ENCODE measurements at regions not wholly inside any gene's neighbourhood (a gene's known extent, or its start where the extent isn't known, plus 50 kb on each side); places are given as distances from the start of the nearest gene placed in this dataset.

DNA sequence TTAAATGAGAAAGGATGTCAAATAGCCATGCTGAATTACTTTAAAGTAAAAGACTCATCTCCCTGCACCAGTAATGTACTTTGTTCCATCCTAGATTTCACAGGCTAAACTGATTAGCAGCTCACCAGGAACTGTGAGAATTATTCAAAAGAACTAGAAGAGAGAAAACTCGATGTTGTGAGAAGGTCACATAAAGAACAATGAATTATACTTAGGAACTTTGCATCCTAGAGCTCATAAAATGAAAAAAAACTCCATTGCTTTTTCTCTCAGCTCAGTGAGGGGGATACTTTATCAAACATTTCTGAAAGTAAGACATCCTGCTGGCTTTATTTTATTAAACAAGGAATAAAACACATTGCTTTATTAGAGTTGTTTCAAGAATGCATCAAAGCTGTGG is 278.5 kb downstream of the MRPL39 start:
- no peak for DNase-seq

GRCh38 chr21:25326181-25326580 is 281.1 kb downstream of the MRPL39 start:
- DNase-seq: no peak

DNA sequence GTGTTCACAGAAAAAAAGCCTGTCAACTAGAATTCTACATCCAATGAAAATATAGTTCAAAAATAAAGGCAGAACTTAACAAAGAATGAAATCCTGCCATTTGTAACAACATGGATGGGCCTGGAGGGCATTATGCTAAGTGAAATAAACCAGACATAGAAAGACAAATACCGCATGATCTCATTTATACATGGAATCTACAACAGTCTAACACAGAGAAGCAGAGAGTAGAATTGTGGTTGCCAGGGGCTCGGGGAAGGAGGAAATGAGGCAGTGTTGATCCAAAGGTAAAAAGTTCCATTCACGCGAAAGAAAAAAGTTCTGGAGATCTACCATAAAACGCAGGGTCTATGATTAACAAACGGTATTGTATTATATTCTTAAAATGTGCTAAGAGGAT is 282.6 kb downstream of the MRPL39 start:
- no peak for DNase-seq

- no peak for DNase-seq
Observed at GRCh38 chr21:25323356-25323949, 283.8 kb downstream of the MRPL39 start.

DNA sequence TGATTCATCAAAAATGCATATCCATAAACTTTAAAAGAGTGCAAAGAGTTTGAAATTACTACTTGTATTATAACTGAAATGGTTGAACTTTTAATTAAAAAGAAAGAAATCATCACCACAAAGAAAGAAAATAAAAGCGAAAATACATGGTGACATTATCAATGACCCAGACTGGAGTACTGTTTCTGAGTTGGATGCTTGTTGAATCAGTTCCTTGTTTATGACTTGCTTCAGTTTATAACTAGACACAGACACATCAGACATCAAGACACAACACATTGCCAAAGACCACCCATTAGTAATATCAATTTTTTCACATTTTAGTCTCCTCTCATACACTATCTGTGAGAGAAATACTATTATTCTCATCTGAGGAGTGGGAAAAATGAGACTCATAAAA is 293.0 kb downstream of the MRPL39 start:
- DNase-seq: no peak

DNA sequence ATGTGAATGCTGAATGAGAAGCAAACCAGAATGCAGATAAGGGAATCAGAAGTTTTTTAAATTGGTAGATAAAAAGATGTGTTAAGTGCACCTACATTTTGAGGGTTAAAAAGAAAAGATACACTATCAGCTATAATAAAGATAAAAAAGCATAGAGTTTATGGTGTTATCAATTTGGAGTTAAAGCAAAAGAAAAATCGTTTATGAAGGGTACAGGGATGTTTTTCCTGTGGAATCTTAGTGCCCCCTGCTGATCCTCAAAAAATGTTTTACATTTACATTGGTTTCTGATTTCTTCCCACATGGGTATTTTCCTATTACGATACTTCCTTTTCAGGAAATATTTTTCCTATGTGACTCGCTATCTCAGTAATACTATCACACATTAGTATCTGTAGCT is 293.5 kb downstream of the MRPL39 start:
- DNase-seq: peak; percentile 40

DNA sequence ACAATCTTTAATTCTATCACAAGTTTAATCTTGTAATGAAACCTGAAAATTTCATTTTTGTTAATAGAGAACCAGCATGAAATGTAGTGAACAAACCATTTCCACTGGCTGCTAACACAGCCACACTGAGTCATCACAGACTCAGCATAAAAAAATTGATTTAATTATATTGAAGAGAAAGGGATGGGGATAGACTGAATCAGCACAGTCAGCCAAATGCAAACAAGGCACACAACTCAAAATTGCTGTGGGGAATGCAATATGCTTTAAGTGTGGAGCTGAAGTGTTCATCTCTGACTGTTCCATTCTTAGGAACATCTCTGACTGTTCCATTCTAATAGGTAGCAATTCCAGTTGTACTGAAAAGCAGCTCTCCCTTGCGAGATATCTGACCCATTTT is 299.8 kb downstream of the MRPL39 start:
- no peak for DNase-seq

- no peak for DNase-seq
Observed at GRCh38 chr21:25304611-25305010, 302.7 kb downstream of the MRPL39 start.

- no peak for DNase-seq
Observed at GRCh38 chr21:25300632-25301031, 306.6 kb downstream of the MRPL39 start.

DNA sequence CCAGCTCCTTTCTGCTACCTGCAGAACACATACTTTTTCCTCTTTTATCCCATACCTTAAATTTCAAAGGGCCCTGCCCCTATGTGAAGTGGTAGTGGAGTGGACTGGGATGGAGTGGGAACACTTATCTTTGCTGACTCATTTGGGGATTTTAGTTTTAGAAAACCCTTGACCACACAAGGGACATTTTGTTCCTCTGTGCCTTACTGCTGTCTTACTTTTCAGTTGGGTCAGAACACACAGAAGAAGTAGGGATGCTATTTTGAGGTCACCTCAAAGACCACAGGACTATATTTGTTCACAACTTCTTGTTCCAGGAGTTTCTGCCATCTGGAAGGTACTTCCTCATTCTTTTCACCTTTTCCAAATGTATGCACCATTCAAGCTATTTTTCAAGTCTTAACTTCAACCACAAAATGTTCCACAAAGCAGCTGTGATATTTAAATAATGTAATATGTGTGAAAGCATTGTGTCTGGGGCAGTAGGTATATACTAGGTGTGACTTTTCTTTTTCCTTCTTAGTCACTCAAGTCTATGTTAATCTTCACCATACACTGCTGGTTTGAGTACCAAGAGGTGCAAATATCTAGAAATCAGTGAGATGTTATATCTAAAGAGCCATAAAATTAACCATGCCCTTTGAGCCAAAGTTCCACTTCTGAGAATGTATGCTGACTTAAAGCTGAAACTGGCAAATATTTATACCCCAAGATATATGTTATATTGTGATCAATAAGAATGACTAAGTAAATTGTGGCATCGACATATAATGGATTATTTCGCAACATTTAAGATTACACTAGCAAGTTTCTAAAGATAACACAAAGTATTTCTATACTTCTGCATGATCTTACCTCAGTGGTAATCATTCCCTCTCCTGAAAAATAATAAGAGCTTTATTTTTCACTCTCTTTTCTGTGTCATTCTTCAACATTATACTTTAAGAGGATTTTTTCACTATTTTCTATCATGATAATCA is 308.5 kb downstream of the MRPL39 start:
- DNase-seq: no peak

- no peak for DNase-seq
Observed at GRCh38 chr21:25297117-25297516, 310.2 kb downstream of the MRPL39 start.

DNA sequence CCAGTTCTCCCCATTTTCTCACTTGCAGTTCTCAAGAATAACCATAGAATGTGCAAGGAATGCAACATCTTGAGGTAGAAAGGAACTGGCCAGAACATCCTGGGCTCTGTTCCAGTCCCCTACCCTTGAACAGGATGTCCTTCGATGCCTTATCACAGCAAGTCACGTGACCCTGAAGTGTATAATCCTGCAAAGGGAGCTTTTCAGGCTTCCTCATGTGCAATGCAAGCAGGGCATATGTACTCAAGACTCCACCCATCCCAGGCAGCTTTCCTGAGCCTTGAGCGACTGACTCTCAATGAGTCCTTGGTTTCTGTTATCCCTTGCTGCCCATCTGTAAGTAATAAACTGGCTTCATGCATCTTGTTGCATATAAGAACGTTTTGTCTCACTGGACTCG is 311.0 kb downstream of the MRPL39 start:
- no peak for DNase-seq

DNA sequence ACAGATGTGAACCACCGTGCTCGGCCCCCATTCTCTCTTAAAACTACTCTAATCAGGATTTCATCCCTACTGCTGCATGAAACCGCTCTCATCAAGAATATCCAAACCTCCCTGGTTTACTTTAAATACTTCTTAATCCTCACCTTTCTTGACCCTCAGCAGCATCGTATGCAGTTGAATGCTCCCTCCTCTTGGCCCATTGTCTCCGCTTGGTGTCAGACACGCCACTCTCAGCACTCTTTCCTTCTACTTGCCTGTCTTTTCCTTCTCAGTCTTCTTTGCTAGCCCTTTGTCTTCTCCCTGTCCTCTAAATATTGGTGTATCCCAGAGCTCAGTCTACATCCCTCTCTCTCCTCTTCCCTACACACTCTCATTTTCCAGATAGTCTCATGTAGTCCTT is 314.9 kb downstream of the MRPL39 start:
- no peak for DNase-seq

- no peak for DNase-seq
Observed at GRCh38 chr21:25283720-25284119, 323.6 kb downstream of the MRPL39 start.

GRCh38 chr21:25281134-25281533 is 326.1 kb downstream of the MRPL39 start:
- DNase-seq: peak; percentile 28

DNA sequence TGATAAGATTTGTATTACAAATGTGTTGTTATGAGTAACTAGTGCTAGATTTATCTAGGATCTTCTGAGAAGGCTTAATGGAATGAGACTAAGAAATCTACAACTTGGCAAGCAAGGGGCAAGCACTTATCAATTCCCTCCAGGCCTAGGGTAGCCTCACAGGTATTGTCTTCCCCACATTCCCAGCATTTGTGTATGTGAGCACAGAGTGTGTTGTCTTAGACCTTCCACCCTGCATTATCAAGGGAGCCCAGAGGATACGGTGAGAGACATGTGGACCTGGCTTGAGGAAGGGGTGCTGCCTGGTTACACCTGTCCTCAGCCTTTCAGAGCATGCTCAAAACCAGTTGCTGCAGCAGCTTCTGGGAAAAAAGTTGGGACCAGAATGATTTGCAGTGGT is 327.2 kb downstream of the MRPL39 start:
- no peak for DNase-seq

GRCh38 chr21:25273959-25274358 is 333.3 kb downstream of the MRPL39 start:
- peak; percentile 98 for DNase-seq

DNA sequence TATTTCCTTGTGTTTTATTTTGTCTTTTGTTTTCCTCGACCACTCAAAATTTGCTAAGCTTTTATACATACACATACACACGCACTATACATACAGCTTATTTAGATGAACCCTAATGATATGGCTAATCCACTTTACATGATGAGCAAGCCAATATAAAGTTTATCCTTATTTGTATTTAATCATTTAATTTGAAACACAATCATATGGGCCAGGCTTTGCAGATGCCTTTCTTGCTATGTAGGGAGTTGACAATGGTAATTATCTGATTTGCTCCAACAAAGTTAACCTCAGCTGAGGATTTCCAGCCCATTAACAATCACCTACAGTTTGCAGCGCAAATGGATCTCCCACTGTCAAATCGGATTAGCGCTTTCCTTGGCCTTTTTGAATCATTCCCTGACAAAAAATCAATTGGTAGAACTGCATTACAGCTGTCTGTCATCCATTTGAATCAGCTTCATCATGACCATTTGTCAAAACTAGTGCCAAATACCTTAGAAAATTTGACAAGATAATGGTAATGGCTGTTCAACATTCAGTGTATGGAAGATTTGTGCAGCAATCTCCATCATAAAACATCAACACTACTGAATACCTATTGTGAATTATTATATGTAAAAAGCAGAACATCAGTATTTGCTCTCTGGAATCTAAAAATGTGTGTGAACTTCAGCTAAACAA is 352.6 kb downstream of the MRPL39 start:
- DNase-seq: peak; percentile 13

DNA sequence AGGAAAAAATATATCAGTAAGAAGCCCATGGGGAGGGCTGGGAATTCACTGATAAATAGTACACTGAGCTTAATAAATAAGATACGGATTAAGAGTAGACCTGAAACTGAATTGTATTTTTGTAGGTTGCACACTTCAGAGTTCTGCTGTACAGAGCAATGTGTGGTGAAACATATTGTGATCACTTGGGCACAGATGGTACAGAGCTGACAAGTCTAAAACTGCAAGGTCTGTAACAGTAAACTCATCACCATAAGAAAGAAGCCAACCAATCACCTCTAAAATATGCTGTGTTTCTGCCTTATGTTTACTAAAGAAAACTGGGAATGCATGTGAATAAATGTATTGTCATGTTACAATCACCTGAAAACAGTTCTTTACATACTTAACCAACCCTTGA is 360.7 kb downstream of the MRPL39 start:
- DNase-seq: no peak

DNA sequence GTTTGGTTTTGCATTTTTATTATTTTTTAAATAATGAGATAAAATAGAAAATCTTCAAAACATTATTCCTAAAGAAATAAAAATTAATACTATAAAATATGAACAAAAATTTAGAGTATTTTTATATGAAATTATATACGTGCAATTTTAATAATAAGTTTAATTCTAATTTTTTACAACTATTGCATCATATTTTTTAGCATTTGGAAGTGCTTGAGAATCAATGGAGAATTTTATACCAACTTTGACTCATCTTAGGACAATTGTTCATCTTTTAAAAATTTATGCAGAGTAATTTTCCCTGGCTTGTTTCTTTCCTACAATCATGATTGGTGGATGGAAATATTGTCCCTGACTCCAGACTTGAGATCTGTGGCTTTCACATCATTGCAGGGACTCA is 362.5 kb downstream of the MRPL39 start:
- DNase-seq: no peak

DNA sequence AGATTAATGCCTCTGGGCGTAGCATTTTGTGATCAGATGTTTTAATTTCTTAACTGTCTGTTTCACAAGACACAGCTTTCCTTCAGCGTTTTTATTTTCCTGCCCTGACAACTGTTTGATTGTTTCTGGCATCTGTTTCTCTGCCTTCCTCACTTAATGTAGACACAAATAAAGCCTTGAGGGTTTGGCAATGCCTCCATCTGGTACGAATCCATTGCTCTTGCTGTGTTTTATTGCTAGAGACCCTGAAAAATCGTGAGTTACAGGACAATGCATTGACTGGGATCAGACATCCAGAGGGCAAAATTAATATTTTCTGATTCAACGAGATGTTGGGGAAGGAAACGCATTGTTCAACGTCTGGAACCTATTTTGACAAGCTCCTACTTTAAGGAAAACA is 363.5 kb downstream of the MRPL39 start:
- DNase-seq: no peak

GRCh38 chr21:25240974-25241373 is 366.3 kb downstream of the MRPL39 start:
- DNase-seq: no peak

DNA sequence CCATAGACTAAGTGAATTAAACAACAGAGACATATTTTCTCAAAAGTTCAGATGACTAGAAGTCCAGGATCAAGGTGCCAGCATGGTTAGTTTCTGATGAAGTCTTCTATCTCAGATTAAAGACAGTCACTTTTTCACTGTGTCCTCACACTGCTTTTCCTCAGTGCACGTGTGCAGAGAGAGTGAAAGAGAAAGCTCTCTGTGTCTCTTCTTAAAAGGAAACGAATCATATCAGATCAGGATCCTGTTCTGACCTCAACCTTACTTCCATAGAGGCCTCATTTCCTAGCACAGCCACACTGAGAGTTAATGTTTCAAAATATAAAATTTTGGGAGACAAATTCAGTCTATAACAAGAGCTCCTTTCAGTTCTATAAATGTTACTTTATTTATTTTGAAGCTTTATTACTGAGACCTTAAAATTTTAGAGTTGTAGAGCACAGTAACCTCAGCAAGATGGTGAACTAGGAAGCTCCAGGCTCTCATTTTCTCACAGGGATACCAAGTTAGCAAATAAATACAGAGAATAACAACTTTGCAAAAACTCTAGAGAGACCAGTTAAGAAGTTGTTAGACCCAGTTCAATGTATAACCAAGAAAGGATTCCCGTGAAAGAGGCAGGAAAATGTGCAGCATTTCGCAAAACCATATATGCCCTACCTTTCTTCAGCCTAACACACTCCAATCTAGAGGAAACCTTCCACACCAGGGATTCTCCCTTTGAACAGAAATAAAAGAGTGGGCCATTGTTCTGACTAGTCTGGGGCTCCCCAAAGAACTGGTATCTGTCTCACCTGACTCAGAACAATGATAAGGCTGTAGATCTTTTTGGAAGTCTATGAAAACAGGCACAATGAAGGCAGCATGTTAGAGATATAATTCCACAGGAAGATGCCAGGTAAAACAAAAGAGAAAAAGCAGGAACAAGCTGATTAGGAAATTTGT is 372.2 kb downstream of the MRPL39 start:
- DNase-seq: no peak
